Left ventricle myocardium superior (tissue), 1 donor: ENCODE measurements at regions not wholly inside any gene's neighbourhood (a gene's known extent, or its start where the extent isn't known, plus 50 kb on each side); places are given as distances from the start of the nearest gene placed in this dataset.
A peak's percentile ranks its signal among the peaks of the same experiment; 100 is the strongest.
"Not testable (repeated sequence)": the region's sequence is repeated elsewhere in the genome, so short reads cannot be mapped to it uniquely, and the experiment has no call there.

Source experiments
- ATAC-seq: fragments of 200-7000 bp; cut with Tn5 transposase; one replicate; pipeline ENCODE4 v1.9.1; 2020; ENCODE audit warnings: mild to moderate bottlenecking, moderate library complexity
- DNase-seq: peaks from one replicate; pipeline ENCODE4 v3.0.0-alpha.2; 2020
- intact Hi-C: fragments of 100-400 bp; cut with micrococcal nuclease; formaldehyde crosslinking; loops from one replicate; pipeline ENCODE4 v1.11.0; 2022
- donor health status: DM: no; HTN: yes; CAD: no; lungs with severe emphysema.

GRCh38 chrX:40973619-40974018 is 111.6 kb upstream of the USP9X start:
- intact Hi-C loops, result no loop called here
- DNase-seq (no peak), ATAC-seq (no peak)

- ATAC-seq, result no peak
- no peak for DNase-seq
- intact Hi-C loops, result no loop called here
These were observed 109.3 kb upstream of the USP9X start for GRCh38 chrX:40975951-40976350.

GRCh38 chrX:40976981-40977380 is 108.3 kb upstream of the USP9X start:
- DNase-seq (no peak), ATAC-seq (no peak)
- intact Hi-C loops, result no loop called here

- intact Hi-C loops, result no loop called here
- DNase-seq (no peak), ATAC-seq (no peak)
These were observed 100.3 kb upstream of the USP9X start for GRCh38 chrX:40984962-40985361.

GRCh38 chrX:40987413-40987812 is 97.8 kb upstream of the USP9X start:
- ATAC-seq (no peak), DNase-seq (no peak)
- intact Hi-C loops, result no loop called here

GRCh38 chrX:40988100-40988499 is 97.1 kb upstream of the USP9X start:
- no peak for DNase-seq
- intact Hi-C loops, result no loop called here
- no peak for ATAC-seq

GRCh38 chrX:40993395-40993794 is 91.8 kb upstream of the USP9X start:
- DNase-seq, ATAC-seq, intact Hi-C loops: not testable (repeated sequence)

GRCh38 chrX:40996886-40997530 is 88.2 kb upstream of the USP9X start:
- no peak for DNase-seq
- intact Hi-C loops, result no loop called here
- ATAC-seq, result peak; percentile 85

GRCh38 chrX:40998123-40998522 is 87.1 kb upstream of the USP9X start:
- peak; percentile 31 for ATAC-seq
- intact Hi-C loops, result no loop called here
- no peak for DNase-seq

GRCh38 chrX:41001327-41001726 is 83.9 kb upstream of the USP9X start:
- no peak for ATAC-seq
- intact Hi-C loops, result no loop called here
- DNase-seq, result no peak

GRCh38 chrX:41002026-41002425 is 83.2 kb upstream of the USP9X start:
- ATAC-seq, result no peak
- intact Hi-C loops, result no loop called here
- DNase-seq, result no peak

GRCh38 chrX:41003506-41004270 is 81.6 kb upstream of the USP9X start:
- intact Hi-C loops, result no loop called here
- ATAC-seq (no peak), DNase-seq (no peak)

GRCh38 chrX:41005445-41005992 is 79.7 kb upstream of the USP9X start:
- ATAC-seq, result no peak
- no peak for DNase-seq
- intact Hi-C loops, result no loop called here

GRCh38 chrX:41009850-41010846 is 75.1 kb upstream of the USP9X start:
- DNase-seq (peak; percentile 84), ATAC-seq (peak; percentile 97)
- intact Hi-C loops, result no loop called here

GRCh38 chrX:41014776-41015360 is 70.4 kb upstream of the USP9X start:
- no peak for DNase-seq
- no peak for ATAC-seq
- intact Hi-C loops, result no loop called here

GRCh38 chrX:41017785-41018184 is 67.5 kb upstream of the USP9X start:
- DNase-seq, intact Hi-C loops, ATAC-seq: not testable (repeated sequence)

- ATAC-seq, DNase-seq, intact Hi-C loops: not testable (repeated sequence)
These were observed 66.7 kb upstream of the USP9X start for GRCh38 chrX:41018391-41019040.

- intact Hi-C loops, result no loop called here
- DNase-seq, result no peak
- no peak for ATAC-seq
These were observed 66.2 kb upstream of the USP9X start for GRCh38 chrX:41019041-41019392.

GRCh38 chrX:41022566-41022965 is 62.7 kb upstream of the USP9X start:
- ATAC-seq (no peak), DNase-seq (no peak)
- intact Hi-C loops, result no loop called here
